GM12872 (cell line): ENCODE measurements at regions not wholly inside any gene's neighbourhood (a gene's known extent, or its start where the extent isn't known, plus 50 kb on each side); places are given as distances from the start of the nearest gene placed in this dataset.

ENCODE experiments used
- CTCF ChIP-seq: IDR thresholded peaks from 3 replicates; pipeline ENCODE4 v1.5.1; 2011; ENCODE audit warnings: low read depth, mild to moderate bottlenecking, low read length, moderate library complexity; ENCODE audit not compliant: insufficient read depth

DNA sequence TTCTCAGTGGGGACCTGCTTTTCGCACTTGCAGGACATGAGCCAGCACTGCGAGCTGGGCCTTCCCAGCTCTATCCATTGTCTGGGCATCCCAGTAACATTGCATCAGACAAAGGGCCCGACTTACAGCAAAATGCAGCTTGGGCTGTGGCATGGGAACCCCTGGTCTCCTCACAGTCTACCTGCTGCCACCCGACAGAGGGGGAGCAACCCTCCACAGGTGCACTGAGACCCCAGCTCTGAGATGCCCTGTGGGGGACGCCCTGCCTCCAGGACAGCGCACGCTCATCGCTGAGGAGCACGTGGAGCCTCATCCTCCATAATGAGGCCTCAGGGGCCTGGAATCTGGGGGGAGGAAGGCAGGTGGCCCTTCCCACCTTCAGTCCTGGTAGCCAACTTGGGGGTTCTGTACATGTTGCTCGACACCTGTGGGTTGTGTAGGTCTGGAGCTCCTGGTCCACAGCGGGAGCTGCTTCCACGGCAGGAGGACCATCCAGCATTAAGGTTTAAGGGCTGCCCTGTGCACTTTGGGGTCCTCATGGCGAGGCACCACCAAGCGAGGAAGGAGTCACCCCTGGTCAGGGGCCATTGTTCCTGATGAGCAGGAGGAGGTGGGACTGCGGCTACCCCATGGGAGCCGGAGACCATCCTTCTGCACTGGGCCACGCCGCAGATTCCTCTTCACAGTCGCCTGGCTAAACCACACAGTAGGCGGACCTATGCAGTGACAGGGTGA lies 376.5 kb upstream of the IRX1 start:
- TF ChIP-seq CTCF: no peak

GRCh38 chr5:3217771-3218495 lies 377.7 kb upstream of the IRX1 start:
- TF ChIP-seq CTCF: no peak

GRCh38 chr5:3217114-3217513 lies 378.5 kb upstream of the IRX1 start:
- TF ChIP-seq CTCF: no peak

- TF ChIP-seq CTCF: no peak
These were observed 379.2 kb upstream of the IRX1 start for GRCh38 chr5:3216386-3216785.

DNA sequence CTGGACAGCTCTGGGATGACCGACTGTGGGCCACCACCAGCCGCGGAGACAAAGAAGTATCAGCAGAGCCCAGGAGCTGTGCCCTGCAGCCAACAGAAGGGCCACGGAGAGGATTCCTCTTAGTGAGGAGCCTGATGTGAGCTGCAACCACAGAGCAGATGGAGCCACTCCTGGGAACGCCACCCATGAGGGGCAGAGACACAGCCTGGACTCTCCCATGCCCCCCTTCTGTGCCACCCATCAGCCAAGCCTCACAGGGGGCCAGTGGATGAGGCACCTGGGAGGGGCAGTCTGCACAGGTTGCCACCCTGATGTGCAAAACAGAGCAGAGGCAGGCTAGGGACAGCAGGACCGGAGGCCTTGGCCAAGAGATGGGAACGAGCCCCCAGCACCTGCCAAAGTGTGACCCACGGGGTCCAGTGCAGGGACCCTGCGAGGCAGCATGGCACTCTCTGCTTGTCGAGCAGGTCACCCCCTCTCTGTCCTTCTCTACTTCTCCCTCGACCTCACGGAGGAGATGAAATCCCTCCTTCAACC lies 380.7 kb upstream of the IRX1 start:
- TF ChIP-seq CTCF: no peak

DNA sequence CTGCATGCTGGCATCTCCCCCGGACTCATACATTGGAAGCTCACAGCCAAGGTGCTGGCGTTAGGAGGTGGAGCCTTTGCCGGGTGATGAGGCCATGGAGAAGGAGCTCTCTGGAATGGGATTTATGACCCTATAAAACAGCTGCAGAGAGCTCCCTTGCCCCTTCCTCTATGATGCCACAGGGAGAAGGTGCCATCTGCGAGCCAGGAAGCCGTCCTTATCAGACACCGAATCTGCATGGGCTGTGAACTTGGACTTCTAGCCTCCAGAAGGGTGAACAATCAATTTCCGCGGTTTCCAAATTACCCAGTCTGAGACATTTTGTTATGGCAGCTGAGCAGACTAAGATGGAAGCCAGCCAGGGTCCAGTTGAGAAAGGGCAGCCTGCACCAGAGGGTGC lies 381.2 kb upstream of the IRX1 start:
- TF ChIP-seq CTCF: no peak

- no peak for TF ChIP-seq CTCF
These were observed 382.8 kb upstream of the IRX1 start for GRCh38 chr5:3212869-3213268.
